Gastrocnemius medialis (tissue), 4 donors: ENCODE measurements at regions not wholly inside any gene's neighbourhood (a gene's known extent, or its start where the extent isn't known, plus 50 kb on each side); places are given as distances from the start of the nearest gene placed in this dataset.

Source experiments
- ATAC-seq, 2 donors: fragments of 150-250 bp; one replicate each; pipeline ENCODE4 v1.9.1; 2016
- DNase-seq, 2 donors: peaks; one replicate each; pipeline ENCODE4 v3.0.0-alpha.2; 2019
- H3K27ac ChIP-seq, 4 donors: fragments of 200-600 bp; sonication (generic); 1 replicate in 1 of 4; 2 replicates in 3 of 4; pipeline ENCODE4 v1.5.1; 2016 to 2018; ENCODE audit warnings: mild to moderate bottlenecking in 2 of 4, moderate library complexity in 1 of 4
- H3K27me3 ChIP-seq, 3 donors: fragments of 200-600 bp; sonication (generic) in 2 of 3; 1 replicate in 1 of 3; 2 replicates in 2 of 3; pipeline versions ENCODE4 v1.5.1 to v1.6.0; 2016 to 2019; ENCODE audit warnings: mild to moderate bottlenecking in 1 of 3, moderate library complexity in 1 of 3
- H3K36me3 ChIP-seq, 2 donors: fragments of 200-600 bp; sonication (generic) in 1 of 2; one replicate each; pipeline ENCODE4 v1.5.1; 2017 to 2018
- H3K4me1 ChIP-seq, 2 donors: fragments of 200-600 bp; sonication (generic) in 1 of 2; one replicate each; pipeline ENCODE4 v1.5.1; 2016 to 2017; ENCODE audit warnings: mild to moderate bottlenecking in 2 of 2
- H3K4me3 ChIP-seq, 4 donors: fragments of 200-600 bp; sonication (generic) in 3 of 4; 1 replicate in 1 of 4; 2 replicates in 3 of 4; pipeline ENCODE4 v1.5.1; 2016 to 2019; ENCODE audit warnings: mild to moderate bottlenecking in 2 of 4
- H3K9me3 ChIP-seq, 3 donors: fragments of 200-600 bp; sonication (generic) in 2 of 3; 1 replicate in 1 of 3; 2 replicates in 2 of 3; pipeline ENCODE4 v1.5.1; 2016 to 2019
- POLR2A ChIP-seq, 2 donors: fragments of 450-650 bp; IDR thresholded peaks; one replicate each; pipeline ENCODE4 v1.6.1; 2017; ENCODE audit warnings: antibody characterized with exemption in 2 of 2, mild to moderate bottlenecking in 2 of 2, moderate library complexity in 2 of 2
- in situ Hi-C, 4 donors: fragments of 200-750 bp; cut with MboI; loops; one replicate each; pipeline versions ENCODE4 v1.15.0 to v1.8.0; 2017; ENCODE audit warnings: low sequenced_read_pairs in 4 of 4
- intact Hi-C: fragments of 100-400 bp; cut with DNase I; formaldehyde crosslinking; loops from one replicate; pipeline ENCODE4 v1.15.1; 2023; ENCODE audit warnings: low total_unique reads
- TF ChIP-seq, protein P1 (sequence below), 5 experiments: fragments of 450-650 bp in 3 of 5; fragments of 200-600 bp in 2 of 5; sonication (generic) in 2 of 5; IDR thresholded peaks in 4 of 5; conservative IDR thresholded peaks in 1 of 5; 1 replicate in 4 of 5; 2 replicates in 1 of 5; pipeline ENCODE4 v1.5.1; 2016 to 2019; ENCODE audit warnings: antibody characterized with exemption in 5 of 5, mild to moderate bottlenecking in 3 of 5, moderate library complexity in 3 of 5

- Histone ChIP-seq H3K4me1 (peaks cover 11 to 12% of the 10 kb centered on the region in 2 donors), H3K9me3 (no peaks in the 10 kb centered on the region), H3K4me3 (peak overlapping the region in 3 of 4 donors; percentile 6 to 18 (median 10)), H3K27me3 (peaks cover 0 to 3% (median 0%) of the 10 kb centered on the region in 3 donors), H3K36me3 (no peaks in the 10 kb centered on the region), H3K27ac (peak overlapping the region in 2 of 4 donors; percentile 7 to 38)
- intact Hi-C loops (no loop called here), in situ Hi-C loops (no loop called here)
- TF ChIP-seq POLR2A (IDR thresholded peaks at IDR 0.05), result no peak
- TF ChIP-seq, protein P1, sequence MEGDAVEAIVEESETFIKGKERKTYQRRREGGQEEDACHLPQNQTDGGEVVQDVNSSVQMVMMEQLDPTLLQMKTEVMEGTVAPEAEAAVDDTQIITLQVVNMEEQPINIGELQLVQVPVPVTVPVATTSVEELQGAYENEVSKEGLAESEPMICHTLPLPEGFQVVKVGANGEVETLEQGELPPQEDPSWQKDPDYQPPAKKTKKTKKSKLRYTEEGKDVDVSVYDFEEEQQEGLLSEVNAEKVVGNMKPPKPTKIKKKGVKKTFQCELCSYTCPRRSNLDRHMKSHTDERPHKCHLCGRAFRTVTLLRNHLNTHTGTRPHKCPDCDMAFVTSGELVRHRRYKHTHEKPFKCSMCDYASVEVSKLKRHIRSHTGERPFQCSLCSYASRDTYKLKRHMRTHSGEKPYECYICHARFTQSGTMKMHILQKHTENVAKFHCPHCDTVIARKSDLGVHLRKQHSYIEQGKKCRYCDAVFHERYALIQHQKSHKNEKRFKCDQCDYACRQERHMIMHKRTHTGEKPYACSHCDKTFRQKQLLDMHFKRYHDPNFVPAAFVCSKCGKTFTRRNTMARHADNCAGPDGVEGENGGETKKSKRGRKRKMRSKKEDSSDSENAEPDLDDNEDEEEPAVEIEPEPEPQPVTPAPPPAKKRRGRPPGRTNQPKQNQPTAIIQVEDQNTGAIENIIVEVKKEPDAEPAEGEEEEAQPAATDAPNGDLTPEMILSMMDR (IDR thresholded peaks at IDR 0.05 in 4 of 5, conservative IDR thresholded peaks at IDR 0.05 in 1 of 5), result no peak
- DNase-seq, result peak; percentile 41 to 79
- peak; percentile 77 to 92 for ATAC-seq
These were observed 124.8 kb upstream of the MAP1LC3B2 start for GRCh38 chr12:116434155-116435011.

- no peak for ATAC-seq
- H3K27ac ChIP-seq, result no peak overlapping the region
- in situ Hi-C loops (no loop called here), intact Hi-C loops (no loop called here)
- peaks cover 11 to 12% of the 10 kb centered on the region in 2 donors for H3K4me1 ChIP-seq
- DNase-seq, result no peak
- H3K36me3 ChIP-seq, result no peaks in the 10 kb centered on the region
- no peak for TF ChIP-seq POLR2A (IDR thresholded peaks at IDR 0.05)
- TF ChIP-seq, protein P1 (IDR thresholded peaks at IDR 0.05 in 4 of 5, conservative IDR thresholded peaks at IDR 0.05 in 1 of 5), result no peak
- H3K9me3 ChIP-seq, result no peaks in the 10 kb centered on the region
- H3K27me3 ChIP-seq, result peaks cover 0 to 3% (median 0%) of the 10 kb centered on the region in 3 donors
- H3K4me3 ChIP-seq, result no peak overlapping the region
These were observed 123.2 kb upstream of the MAP1LC3B2 start for GRCh38 chr12:116435984-116436383.

DNA sequence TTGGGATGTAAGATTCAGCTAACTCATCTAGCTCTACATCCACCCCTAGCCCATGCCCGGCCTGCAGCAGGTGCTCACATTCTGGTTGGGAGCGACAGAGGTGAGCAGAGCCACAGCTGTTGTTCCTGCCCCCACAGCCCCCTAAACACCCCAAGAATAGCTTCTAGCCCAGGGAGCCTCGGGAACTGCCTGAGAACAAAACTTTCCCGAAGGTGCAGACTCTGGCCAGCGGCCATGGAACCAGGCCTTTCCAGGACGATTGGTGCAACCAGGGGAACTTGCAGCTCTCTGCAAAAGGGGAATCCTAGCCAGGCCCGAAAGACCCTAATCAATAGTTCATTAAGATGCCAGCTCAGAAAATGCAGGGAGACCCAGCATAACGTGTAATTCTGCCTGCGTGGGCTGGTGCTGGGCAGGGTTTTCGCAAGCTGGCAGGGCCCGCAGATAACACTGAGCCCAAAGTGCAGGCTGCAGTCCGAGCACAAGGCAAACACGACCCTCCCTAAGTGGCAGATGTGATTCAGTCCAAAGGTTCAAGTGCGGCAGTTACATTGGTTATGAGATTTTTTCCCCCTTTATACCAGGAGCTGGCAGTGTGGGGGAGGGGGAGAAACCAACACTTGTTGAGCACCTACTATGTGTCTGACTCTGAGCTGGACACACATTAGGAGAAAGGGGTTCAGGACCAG lies 122.5 kb upstream of the MAP1LC3B2 start:
- Histone ChIP-seq H3K27ac (no peak overlapping the region), H3K4me1 (peaks cover 11 to 12% of the 10 kb centered on the region in 2 donors), H3K9me3 (no peaks in the 10 kb centered on the region), H3K4me3 (no peak overlapping the region), H3K27me3 (peaks cover 0 to 3% (median 0%) of the 10 kb centered on the region in 3 donors), H3K36me3 (no peaks in the 10 kb centered on the region)
- intact Hi-C loops (no loop called here), in situ Hi-C loops (no loop called here)
- DNase-seq (no peak), ATAC-seq (no peak)
- TF ChIP-seq, protein P1 (IDR thresholded peaks at IDR 0.05 in 4 of 5, conservative IDR thresholded peaks at IDR 0.05 in 1 of 5), result no peak
- no peak for TF ChIP-seq POLR2A (IDR thresholded peaks at IDR 0.05)

DNA sequence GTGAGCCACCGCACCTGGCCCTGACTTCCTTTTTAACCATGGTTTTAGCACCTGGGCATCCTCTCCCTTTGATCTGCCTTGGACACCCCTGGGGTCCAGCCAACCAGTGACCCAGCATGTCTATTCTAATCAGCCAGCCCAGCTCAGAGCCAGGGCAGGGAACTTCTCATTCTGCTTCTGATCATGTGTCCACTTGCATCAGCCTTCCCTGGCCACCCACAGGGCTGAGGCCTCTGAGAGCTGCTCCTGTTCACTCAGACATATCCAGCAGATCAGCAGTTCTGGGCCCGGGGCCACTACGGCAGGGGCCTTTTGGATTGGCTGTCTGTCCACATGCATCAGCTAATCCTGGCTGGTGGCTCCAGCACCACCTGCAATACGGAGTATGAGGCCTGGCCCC lies 117.9 kb upstream of the MAP1LC3B2 start:
- Histone ChIP-seq H3K36me3 (no peaks in the 10 kb centered on the region), H3K4me1 (no peaks in the 10 kb centered on the region), H3K9me3 (no peaks in the 10 kb centered on the region), H3K27ac (no peak overlapping the region), H3K27me3 (no peaks in the 10 kb centered on the region), H3K4me3 (no peak overlapping the region)
- intact Hi-C loops, result no loop called here
- ATAC-seq (no peak), DNase-seq (no peak)
- TF ChIP-seq, protein P1 (IDR thresholded peaks at IDR 0.05 in 4 of 5, conservative IDR thresholded peaks at IDR 0.05 in 1 of 5), result no peak
- TF ChIP-seq POLR2A (IDR thresholded peaks at IDR 0.05), result no peak
- in situ Hi-C loops, result no loop called here
